ENCODE measurements at regions not wholly inside any gene's neighbourhood (a gene's known extent, or its start where the extent isn't known, plus 50 kb on each side); places are given as distances from the start of the nearest gene placed in this dataset.

- peaks cover 6% of the 10 kb centered on the region for H3K9me3 Mint-ChIP-seq
- ChIA-PET CTCF (no interaction called here), POLR2A (no interaction called here)
- Histone ChIP-seq H3K27me3 (ENCODE audit: control insufficient read depth in 1 of 2, insufficient read depth in 2 of 2, low read length in 2 of 2) (no peaks in the 10 kb centered on the region), H3K4me1 (ENCODE audit: insufficient read depth, low read length) (no peaks in the 10 kb centered on the region), H3K4me3 (ENCODE audit: low read length) (no peak overlapping the region), H3K36me3 (ENCODE audit: insufficient read depth, low read length) (no peaks in the 10 kb centered on the region), H3K27ac (ENCODE audit: low read depth in 1 of 2, low read length in 2 of 2) (no peak overlapping the region), H3K9me3 (ENCODE audit: control insufficient read depth in 1 of 2, insufficient read depth in 1 of 2, low read length in 2 of 2) (no peaks in the 10 kb centered on the region)
- no peak overlapping the region for H3K4me3 Mint-ChIP-seq
- no peak for TF ChIP-seq CTCF (IDR thresholded peaks at IDR 0.05)
- no peaks in the 10 kb centered on the region for H3K27me3 Mint-ChIP-seq
- DNase-seq = no peak
- H3K27ac Mint-ChIP-seq = no peak overlapping the region
- intact Hi-C loops (cut with DNase I, micrococcal nuclease) = no loop called here
- no peaks in the 10 kb centered on the region for H3K36me3 Mint-ChIP-seq (ENCODE audit: low read depth)
- H3K4me1 Mint-ChIP-seq (ENCODE audit: low read depth) = no peaks in the 10 kb centered on the region
- no peak for ATAC-seq (ENCODE audit: poor library complexity)
Measured at GRCh38 chr7:126210707-126211106, 1042.0 kb downstream of the GRM8 start.

GRCh38 chr7:126203185-126203584 lies 1049.6 kb downstream of the GRM8 start:
- Histone ChIP-seq H3K4me3 (ENCODE audit: low read length) (no peak overlapping the region), H3K36me3 (ENCODE audit: insufficient read depth, low read length) (no peaks in the 10 kb centered on the region), H3K27me3 (ENCODE audit: control insufficient read depth in 1 of 2, insufficient read depth in 2 of 2, low read length in 2 of 2) (no peaks in the 10 kb centered on the region), H3K27ac (ENCODE audit: low read depth in 1 of 2, low read length in 2 of 2) (no peak overlapping the region), H3K9me3 (ENCODE audit: control insufficient read depth in 1 of 2, insufficient read depth in 1 of 2, low read length in 2 of 2) (peaks cover 0 to 3% of the 10 kb centered on the region in 2 experiments), H3K4me1 (ENCODE audit: insufficient read depth, low read length) (no peaks in the 10 kb centered on the region)
- intact Hi-C loops (cut with DNase I, micrococcal nuclease) = no loop called here
- TF ChIP-seq CTCF (IDR thresholded peaks at IDR 0.05) = no peak
- H3K4me1 Mint-ChIP-seq (ENCODE audit: low read depth) = no peaks in the 10 kb centered on the region
- POLR2A ChIA-PET = no interaction called here
- no peaks in the 10 kb centered on the region for H3K27me3 Mint-ChIP-seq
- no peak overlapping the region for H3K27ac Mint-ChIP-seq
- no peaks in the 10 kb centered on the region for H3K36me3 Mint-ChIP-seq (ENCODE audit: low read depth)
- H3K9me3 Mint-ChIP-seq = peaks cover 5% of the 10 kb centered on the region
- no peak overlapping the region for H3K4me3 Mint-ChIP-seq
- CTCF ChIA-PET = no interaction called here
- ATAC-seq (ENCODE audit: poor library complexity) (no peak), DNase-seq (no peak)

- intact Hi-C loops (cut with DNase I, micrococcal nuclease) = no loop called here
- DNase-seq (no peak), ATAC-seq (ENCODE audit: poor library complexity) (no peak)
- Mint-ChIP-seq H3K4me1 (ENCODE audit: low read depth) (no peaks in the 10 kb centered on the region), H3K9me3 (peaks cover 6% of the 10 kb centered on the region), H3K36me3 (ENCODE audit: low read depth) (no peaks in the 10 kb centered on the region), H3K4me3 (no peak overlapping the region), H3K27ac (no peak overlapping the region), H3K27me3 (no peaks in the 10 kb centered on the region)
- no peak overlapping the region for H3K27ac ChIP-seq (ENCODE audit: low read depth in 1 of 2, low read length in 2 of 2)
- TF ChIP-seq CTCF (IDR thresholded peaks at IDR 0.05) = no peak
- no peaks in the 10 kb centered on the region for H3K4me1 ChIP-seq (ENCODE audit: insufficient read depth, low read length)
- H3K9me3 ChIP-seq (ENCODE audit: control insufficient read depth in 1 of 2, insufficient read depth in 1 of 2, low read length in 2 of 2) = peaks cover 0 to 3% of the 10 kb centered on the region in 2 experiments
- POLR2A ChIA-PET = no interaction called here
- H3K36me3 ChIP-seq (ENCODE audit: insufficient read depth, low read length) = no peaks in the 10 kb centered on the region
- no peaks in the 10 kb centered on the region for H3K27me3 ChIP-seq (ENCODE audit: control insufficient read depth in 1 of 2, insufficient read depth in 2 of 2, low read length in 2 of 2)
- no peak overlapping the region for H3K4me3 ChIP-seq (ENCODE audit: low read length)
- CTCF ChIA-PET = interaction anchor here (0.7 kb wide), 1 partner anchor 556 kb away, joined by 3 read pairs; no protein-coding TSS in a partner anchor
Measured at GRCh38 chr7:126202177-126202576, 1050.6 kb downstream of the GRM8 start.

Measured in CD4-positive, alpha-beta T cell (primary cell).